D341Med (cell line): ENCODE measurements at regions not wholly inside any gene's neighbourhood (a gene's known extent, or its start where the extent isn't known, plus 50 kb on each side); places are given as distances from the start of the nearest gene placed in this dataset.
A peak's percentile ranks its signal among the peaks of the same experiment; 100 is the strongest.

Experiments used
- DNase-seq: peaks from one replicate; pipeline ENCODE4 v3.0.0; 2012; ENCODE audit warnings: low spot score

DNA sequence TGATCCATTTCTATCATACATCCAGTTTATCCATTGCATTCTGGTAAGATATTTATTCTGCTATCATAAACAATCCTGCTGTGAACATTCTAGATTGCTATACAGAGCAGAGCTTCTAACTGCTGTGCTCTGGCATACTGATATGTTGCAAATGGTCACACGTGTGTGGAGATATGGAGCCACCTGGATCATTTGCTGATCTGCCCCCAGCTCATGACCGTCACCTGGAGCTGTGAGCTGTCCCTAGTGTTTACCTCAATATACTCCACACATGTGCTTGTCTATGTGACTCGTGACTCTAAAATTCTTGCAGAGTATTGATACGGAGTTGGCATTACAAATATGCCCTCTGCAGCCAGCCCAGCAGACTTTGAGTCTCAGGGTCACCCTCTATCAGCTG, 164.5 kb upstream of the ZFHX3 start:
- no peak for DNase-seq

- DNase-seq = no peak
Measured at GRCh38 chr16:73210686-73211085, 162.8 kb upstream of the ZFHX3 start.

GRCh38 chr16:73210084-73210483, 162.2 kb upstream of the ZFHX3 start:
- no peak for DNase-seq

- DNase-seq = no peak
Measured at GRCh38 chr16:73209190-73209589, 161.3 kb upstream of the ZFHX3 start.

GRCh38 chr16:73206151-73206707, 158.3 kb upstream of the ZFHX3 start:
- no peak for DNase-seq

GRCh38 chr16:73205153-73205886, 157.4 kb upstream of the ZFHX3 start:
- DNase-seq = no peak

DNA sequence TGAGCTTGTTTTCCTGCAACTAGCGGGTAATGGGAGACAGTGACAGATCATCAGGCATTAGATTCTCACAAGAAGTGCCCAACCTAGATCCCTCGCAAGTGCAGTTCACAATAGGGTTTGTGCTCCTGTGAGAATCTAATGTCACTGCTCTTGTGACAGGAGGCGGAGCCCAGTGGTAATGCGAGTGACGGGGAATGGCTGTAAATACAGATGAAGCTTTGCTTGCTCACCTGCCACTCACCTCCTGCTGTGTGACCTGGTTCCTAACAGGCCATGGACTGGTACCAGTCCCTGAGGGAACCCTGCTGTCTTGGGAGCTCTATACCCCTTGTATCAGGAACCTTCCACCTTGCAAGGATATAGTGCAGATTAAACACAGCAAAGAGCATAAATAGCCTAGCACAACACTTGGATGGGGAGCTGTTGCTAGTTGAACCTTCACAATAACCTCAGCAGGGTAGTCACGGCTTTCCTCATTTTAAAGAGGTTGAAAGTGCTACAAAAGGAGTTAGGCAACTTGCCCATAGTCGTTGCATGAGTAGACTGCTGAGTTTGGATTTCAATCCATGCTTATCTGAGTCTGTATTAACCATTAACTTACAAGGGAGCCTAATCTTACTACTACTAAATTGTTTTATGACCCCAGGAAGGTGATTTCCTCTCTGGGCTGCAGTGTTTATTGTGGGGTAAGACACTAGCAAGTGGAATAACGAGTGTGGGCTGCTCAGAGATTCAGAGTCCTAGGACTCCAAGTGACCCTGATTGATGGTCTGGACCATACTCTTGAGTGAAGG, 156.6 kb upstream of the ZFHX3 start:
- no peak for DNase-seq

DNA sequence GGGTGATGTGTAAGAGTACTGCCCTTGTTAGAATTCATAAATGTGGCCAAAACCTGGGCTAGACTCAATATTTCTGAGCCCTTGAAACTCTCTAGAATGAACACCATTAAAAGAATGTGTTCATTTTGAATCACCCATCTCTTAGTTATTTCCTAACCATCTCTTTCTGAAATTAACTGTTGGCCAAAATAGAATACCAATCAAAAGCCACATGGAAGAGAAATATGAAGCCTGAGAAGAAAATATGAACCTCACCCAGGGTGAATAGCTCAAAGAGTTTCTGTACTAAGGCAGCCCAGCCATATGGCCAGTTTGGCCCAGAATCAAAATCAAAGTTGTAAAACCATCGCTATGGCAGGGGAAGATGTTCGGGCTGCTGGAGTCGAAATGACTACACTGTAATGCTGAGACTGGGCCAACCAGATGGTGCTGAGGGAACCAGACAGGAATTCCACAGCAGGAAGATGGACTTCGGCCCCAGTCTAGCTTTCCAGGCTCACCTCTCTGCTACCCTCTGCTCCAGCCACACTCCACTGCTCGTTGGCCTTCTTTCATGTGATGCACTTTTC, 154.3 kb upstream of the ZFHX3 start:
- DNase-seq = no peak

GRCh38 chr16:73199214-73199613, 151.3 kb upstream of the ZFHX3 start:
- no peak for DNase-seq

- no peak for DNase-seq
Measured at GRCh38 chr16:73198481-73198880, 150.6 kb upstream of the ZFHX3 start.

GRCh38 chr16:73197598-73197997, 149.7 kb upstream of the ZFHX3 start:
- no peak for DNase-seq

DNA sequence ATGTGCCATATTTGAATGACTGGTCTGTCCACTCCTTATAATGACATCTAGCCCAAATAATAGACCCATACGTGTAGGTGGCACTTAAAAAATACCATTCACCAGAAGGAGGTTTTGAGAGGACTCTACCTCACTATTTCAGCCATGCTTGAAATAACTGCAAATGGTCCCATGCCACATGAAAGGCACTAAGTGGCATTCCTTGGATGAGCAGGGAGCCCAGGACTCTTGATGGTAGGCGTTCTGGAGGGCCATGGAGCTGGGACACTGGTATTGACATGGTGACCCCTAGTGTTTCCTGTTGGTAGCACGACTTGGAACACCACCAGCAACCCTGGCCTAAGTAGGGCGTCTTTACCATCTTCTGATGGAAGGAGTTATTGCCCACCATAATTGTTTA, 148.7 kb upstream of the ZFHX3 start:
- DNase-seq = peak; percentile 70

DNA sequence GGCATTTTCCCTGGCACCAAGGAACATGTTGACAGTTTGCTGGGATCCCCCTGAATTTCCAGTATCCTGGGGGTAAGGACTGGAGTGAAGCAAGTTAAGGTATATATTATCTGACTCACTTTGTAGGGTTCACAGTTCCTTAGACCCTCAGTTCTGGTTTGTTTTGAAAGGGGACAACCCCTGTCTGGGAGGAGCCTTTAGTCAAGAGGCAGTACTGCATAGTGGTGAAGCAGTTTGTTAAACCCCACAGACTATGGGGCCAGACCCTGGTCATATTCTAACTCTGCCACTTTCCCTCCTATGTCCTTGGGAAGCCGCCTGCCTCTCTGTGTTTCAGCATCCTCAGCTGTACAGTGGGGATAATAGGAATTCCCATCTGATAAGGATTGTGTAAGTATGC, 145.5 kb upstream of the ZFHX3 start:
- no peak for DNase-seq

DNA sequence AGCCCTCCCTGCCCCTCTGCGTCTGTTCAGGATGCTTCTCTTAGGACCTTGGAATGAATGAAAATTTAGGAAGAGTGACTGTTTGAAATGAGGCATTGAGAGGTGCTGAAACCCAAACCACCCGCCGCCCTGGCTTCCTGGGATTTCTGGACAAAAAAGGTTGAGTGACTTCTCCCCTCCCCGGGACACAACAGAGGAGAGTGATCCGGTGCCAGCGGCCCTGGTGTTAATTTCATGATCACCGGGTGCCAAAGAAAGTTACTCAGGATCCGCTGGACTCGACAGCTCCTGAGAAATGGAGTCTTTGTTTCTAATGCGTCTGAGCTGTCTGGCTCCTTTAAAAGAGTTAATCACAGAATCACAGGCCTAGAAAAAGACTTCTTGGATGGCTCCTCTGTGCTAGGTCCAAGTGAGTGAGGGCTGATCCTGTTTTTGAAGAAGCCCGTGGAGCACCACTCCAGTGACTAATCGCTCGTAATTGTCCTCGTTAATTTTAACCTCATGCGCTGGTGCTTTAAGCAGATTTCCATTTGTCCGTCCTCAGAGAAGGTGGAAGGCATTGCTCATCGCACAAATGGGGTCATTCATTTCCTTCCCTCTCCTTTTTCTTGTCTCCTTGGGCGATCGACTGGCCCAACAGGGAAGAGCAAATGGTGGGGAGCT, 144.4 kb upstream of the ZFHX3 start:
- no peak for DNase-seq

DNA sequence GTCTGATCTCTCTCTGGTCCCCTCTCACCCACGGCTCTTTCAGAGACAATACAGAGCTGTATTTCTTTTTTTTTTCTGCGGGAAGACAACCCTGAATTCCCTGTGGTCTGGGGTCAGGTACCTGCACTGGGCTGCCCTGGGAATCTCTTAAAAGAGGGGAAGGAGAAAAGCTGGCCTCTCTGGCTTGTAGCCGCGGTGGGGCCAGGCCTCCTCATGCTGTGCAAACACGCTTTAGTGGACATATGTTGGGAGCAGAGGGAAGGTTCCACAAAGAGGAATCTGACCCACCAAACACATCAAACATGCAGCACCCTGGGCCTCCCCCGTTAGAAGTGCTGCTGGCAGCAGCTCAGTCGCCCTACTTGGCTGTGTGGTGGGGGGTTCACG, 143.7 kb upstream of the ZFHX3 start:
- no peak for DNase-seq

DNA sequence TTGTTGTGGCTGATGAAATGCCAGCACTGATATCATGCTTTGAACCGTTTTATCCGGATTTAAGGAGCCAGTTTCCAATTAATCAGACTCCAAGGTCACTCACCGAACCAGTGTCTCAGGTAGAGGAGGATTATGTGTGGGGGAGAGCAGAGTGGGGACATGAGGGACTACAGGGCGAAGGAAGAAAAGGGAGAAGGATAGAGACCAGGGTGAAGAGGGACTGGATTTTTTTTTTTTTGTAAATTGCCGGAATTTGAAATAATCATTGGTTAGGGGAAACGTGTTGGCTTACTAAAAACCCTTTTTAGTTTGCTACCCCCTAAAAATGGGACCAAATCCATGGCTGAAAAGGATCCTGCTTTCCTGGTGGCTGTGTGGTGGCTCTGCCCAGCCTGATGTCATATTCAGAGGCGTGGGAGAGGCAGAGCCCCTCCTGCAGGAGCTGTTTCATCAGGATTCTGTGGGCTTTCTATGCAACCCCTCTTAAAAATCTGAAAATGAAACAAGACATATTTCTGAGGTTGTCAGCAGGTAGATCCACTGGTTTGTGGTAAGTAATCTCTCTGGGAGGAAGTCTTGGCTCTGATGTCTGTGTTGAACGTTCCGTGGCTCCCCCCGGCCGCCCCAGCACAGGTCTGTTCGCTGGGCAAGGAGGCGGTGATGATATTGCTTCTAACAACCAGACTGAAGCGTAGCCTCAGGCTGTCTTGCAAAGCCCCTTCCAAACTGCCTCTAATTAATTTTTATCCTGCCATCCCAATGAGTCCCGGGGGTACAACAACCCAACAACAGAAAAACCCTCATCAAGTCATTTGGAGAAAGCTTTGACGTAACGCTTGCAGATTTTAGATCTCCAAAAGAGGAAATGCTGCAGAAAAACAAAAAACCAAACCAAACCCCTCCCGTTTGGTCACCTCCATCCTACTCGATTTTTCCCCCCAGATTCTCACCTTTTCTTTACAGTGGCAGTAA, 143.0 kb upstream of the ZFHX3 start:
- DNase-seq = no peak

DNA sequence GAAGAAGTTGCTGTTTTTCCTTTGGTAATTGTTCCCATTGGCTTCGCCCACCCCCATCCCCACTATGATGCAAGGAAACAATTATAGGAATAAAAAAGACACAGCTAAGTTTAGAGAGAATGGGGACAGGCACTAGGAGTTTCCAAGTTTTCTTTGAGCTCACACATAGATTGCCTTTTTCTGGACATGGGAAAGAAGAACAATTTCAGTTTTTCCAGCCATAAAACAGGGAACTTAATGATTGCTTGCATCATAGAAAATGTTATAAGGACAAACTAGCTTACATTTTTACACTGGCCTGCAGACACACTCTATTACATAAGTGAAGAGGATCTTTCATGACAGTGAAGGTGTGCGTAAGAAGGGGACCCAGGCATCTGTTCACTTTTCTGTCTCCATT, 142.3 kb upstream of the ZFHX3 start:
- no peak for DNase-seq

DNA sequence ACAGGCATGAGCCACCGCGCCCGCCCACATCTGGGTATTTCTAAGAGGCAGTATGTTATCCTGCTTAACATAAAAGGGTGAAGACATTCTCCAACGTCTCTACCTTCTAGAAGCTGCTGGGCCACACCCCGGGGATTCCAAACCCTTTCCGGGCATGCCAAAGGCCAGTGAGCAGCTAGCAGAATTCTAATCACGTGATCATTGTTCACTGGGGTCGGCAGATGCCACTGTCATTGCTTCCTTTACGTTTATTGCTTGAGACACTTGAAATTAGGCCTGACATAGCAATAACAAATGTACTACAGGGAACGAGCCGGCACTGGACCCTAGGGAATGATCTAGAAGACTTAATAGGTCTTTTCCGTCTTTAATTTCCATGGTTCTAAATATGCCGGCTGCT, 141.2 kb upstream of the ZFHX3 start:
- DNase-seq = no peak

DNA sequence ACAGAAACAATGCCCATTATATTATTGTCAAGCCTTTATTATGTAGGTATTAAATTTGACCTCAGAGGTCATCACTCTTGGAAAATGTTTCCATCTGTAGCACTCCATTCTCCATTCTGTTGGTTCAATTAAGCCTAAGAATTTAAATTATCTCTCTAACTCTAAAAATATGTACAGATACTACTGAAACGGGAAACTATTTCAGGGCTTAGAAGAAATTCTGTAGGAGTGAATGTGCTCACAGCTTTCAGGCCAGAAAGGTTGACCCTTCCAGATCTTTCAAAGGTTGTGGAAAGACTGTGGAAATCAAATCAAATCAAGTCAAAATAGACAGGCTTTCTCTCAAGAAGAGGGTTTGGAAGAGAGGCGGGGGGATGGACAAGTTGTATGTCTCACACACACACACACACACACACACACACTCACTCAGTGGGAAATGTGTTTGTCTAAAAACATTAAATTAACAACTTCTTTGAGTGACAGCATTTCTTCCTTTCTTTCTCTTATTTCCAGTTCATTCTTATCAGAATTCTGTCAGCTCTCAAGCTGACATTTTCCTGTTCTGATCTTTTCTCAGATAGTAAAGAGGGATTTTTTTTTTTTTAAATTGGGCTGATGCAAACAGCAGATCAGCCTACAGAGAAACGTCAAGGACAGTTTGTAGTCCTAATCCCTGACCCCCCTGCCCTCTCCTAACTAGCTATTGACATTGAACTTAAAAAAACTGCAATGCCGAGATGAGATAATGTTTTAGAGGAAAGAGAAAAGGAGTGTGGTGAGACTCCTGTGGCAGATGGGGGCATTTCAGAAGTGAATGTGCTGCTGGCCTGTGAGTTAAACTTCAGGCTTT, 139.0 kb upstream of the ZFHX3 start:
- DNase-seq = no peak

- DNase-seq = no peak
Measured at GRCh38 chr16:73185737-73186136, 137.8 kb upstream of the ZFHX3 start.
